SU-DHL-6 (cell line): ENCODE measurements at regions not wholly inside any gene's neighbourhood (a gene's known extent, or its start where the extent isn't known, plus 50 kb on each side); places are given as distances from the start of the nearest gene placed in this dataset.

Experiments
- H2AFZ ChIP-seq: fragments of 200-600 bp; sonication (generic); 2 replicates; pipeline ENCODE4 v1.6.1; 2014; ENCODE audit warnings: low read depth, mild to moderate bottlenecking, moderate library complexity, mixed read lengths, antibody characterized with exemption, low read length; ENCODE audit not compliant: severe bottlenecking
- H3F3A ChIP-seq: fragments of 200-600 bp; shearing (Covaris generic); 2 replicates; pipeline ENCODE4 v1.6.0; 2016; ENCODE audit warnings: antibody characterized with exemption, mild to moderate bottlenecking; ENCODE audit not compliant: insufficient read depth
- H3K27ac ChIP-seq: fragments of 200-600 bp; sonication (generic); 2 replicates; pipeline ENCODE4 v1.5.1; 2016; ENCODE audit warnings: low read depth, mild to moderate bottlenecking, low read length, moderate library complexity, mixed read lengths
- H3K27me3 ChIP-seq: fragments of 200-600 bp; sonication (generic), shearing (Covaris generic); 2 replicates; pipeline ENCODE4 v1.6.0; 2014; ENCODE audit warnings: mild to moderate bottlenecking, low read length
- H3K36me3 ChIP-seq: fragments of 200-600 bp; sonication (generic); 2 replicates; pipeline ENCODE4 v1.6.1; 2014; ENCODE audit warnings: mild to moderate bottlenecking, low read length, mixed read lengths
- H3K4me2 ChIP-seq: fragments of 300-600, 200-600 bp; shearing (Covaris generic), sonication (generic); 2 replicates; pipeline ENCODE4 v1.6.0; 2014; ENCODE audit warnings: low read length, low read depth, mild to moderate bottlenecking; ENCODE audit not compliant: poor library complexity, severe bottlenecking
- H3K4me3 ChIP-seq: fragments of 200-600 bp; sonication (generic); 2 replicates; pipeline ENCODE4 v1.5.1; 2014; ENCODE audit warnings: antibody characterized with exemption, low read length, mild to moderate bottlenecking, mixed read lengths; ENCODE audit not compliant: insufficient read depth, poor library complexity, severe bottlenecking
- H3K79me2 ChIP-seq: fragments of 200-600 bp; sonication (generic); 2 replicates; pipeline ENCODE4 v1.6.1; 2014; ENCODE audit warnings: mild to moderate bottlenecking, low read length, moderate library complexity; ENCODE audit not compliant: insufficient read depth
- H3K9ac ChIP-seq: fragments of 200-600 bp; sonication (generic); 2 replicates; pipeline ENCODE4 v1.7.0; 2014; ENCODE audit warnings: mild to moderate bottlenecking, low read length
- H3K9me2 ChIP-seq: fragments of 200-600 bp; sonication (generic); replicated peaks from 2 replicates; pipeline ENCODE4 v1.6.1; 2014; ENCODE audit warnings: low read length; ENCODE audit not compliant: insufficient read depth
- H3K9me3 ChIP-seq: fragments of 200-600 bp; sonication (generic); 2 replicates; pipeline ENCODE4 v1.6.1; 2014; ENCODE audit warnings: low read length, mixed read lengths; ENCODE audit not compliant: insufficient read depth
- H4K20me1 ChIP-seq: fragments of 200-600 bp; sonication (generic); 2 replicates; pipeline ENCODE4 v1.6.1; 2014; ENCODE audit warnings: low read depth, mild to moderate bottlenecking, antibody characterized with exemption, low read length, moderate library complexity, mixed read lengths
- CTCF ChIP-seq: fragments of 200-600 bp; sonication (generic); IDR thresholded peaks from one replicate; pipeline ENCODE4 v1.5.1; 2017; ENCODE audit warnings: antibody characterized with exemption, mild to moderate bottlenecking, low read length, moderate library complexity; ENCODE audit not compliant: insufficient read depth, poor library complexity, severe bottlenecking
- EZH2phosphoT487 ChIP-seq: fragments of 200-600 bp; sonication (generic), shearing (Covaris generic); conservative IDR thresholded peaks from 2 replicates; pipeline ENCODE4 v1.6.1; 2018; ENCODE audit warnings: mild to moderate bottlenecking, antibody characterized with exemption, low read length, moderate library complexity, mixed read lengths

- Histone ChIP-seq H3K27me3 (no peaks in the 10 kb centered on the region), H3K9ac (no peak overlapping the region), H3K4me2 (no peak overlapping the region), H3F3A (no peaks in the 10 kb centered on the region), H3K79me2 (no peaks in the 10 kb centered on the region), H2AFZ (no peak overlapping the region), H3K4me3 (no peak overlapping the region), H3K27ac (no peak overlapping the region), H3K9me3 (no peaks in the 10 kb centered on the region), H4K20me1 (no peaks in the 10 kb centered on the region), H3K36me3 (no peaks in the 10 kb centered on the region), H3K9me2 (no peaks in the 10 kb centered on the region)
- no peak for TF ChIP-seq EZH2phosphoT487
- no peak for TF ChIP-seq CTCF
Measured at GRCh38 chr2:176639671-176640070, 370.4 kb downstream of the MTX2 start.

GRCh38 chr2:176641436-176641835, 372.2 kb downstream of the MTX2 start:
- H4K20me1 ChIP-seq = no peaks in the 10 kb centered on the region
- H3K4me3 ChIP-seq = no peak overlapping the region
- no peak overlapping the region for H2AFZ ChIP-seq
- H3K27ac ChIP-seq = no peak overlapping the region
- H3K9me3 ChIP-seq = no peaks in the 10 kb centered on the region
- H3K27me3 ChIP-seq = no peaks in the 10 kb centered on the region
- no peak overlapping the region for H3K9ac ChIP-seq
- TF ChIP-seq CTCF = no peak
- TF ChIP-seq EZH2phosphoT487 = no peak
- no peaks in the 10 kb centered on the region for H3F3A ChIP-seq
- H3K79me2 ChIP-seq = no peaks in the 10 kb centered on the region
- H3K4me2 ChIP-seq = no peak overlapping the region
- H3K36me3 ChIP-seq = no peaks in the 10 kb centered on the region
- no peaks in the 10 kb centered on the region for H3K9me2 ChIP-seq

DNA sequence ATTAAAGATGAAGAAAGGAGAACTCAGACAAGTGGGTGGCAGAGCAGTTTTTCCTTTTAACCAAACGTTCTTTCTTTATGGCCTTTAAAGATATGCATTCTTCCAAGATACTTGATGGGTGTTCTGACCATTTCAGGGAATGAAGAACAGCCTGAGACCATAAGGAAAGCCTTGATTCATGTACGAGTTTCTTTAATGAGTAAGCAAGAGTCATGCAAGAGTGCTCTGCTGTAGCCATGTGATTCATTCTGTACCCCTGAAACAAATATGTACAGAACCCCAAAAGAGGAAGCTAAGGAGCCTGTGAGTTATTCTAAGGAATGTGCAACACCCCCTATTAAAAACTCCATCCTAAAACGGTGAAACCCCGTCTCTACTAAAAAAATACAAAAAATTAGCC, 372.8 kb downstream of the MTX2 start:
- no peaks in the 10 kb centered on the region for H3F3A ChIP-seq
- H2AFZ ChIP-seq = no peak overlapping the region
- no peak overlapping the region for H3K27ac ChIP-seq
- H4K20me1 ChIP-seq = no peaks in the 10 kb centered on the region
- no peaks in the 10 kb centered on the region for H3K9me3 ChIP-seq
- H3K4me3 ChIP-seq = no peak overlapping the region
- no peaks in the 10 kb centered on the region for H3K79me2 ChIP-seq
- TF ChIP-seq EZH2phosphoT487 (no peak), CTCF (no peak)
- no peak overlapping the region for H3K9ac ChIP-seq
- no peaks in the 10 kb centered on the region for H3K36me3 ChIP-seq
- H3K27me3 ChIP-seq = no peaks in the 10 kb centered on the region
- no peak overlapping the region for H3K4me2 ChIP-seq
- no peaks in the 10 kb centered on the region for H3K9me2 ChIP-seq

DNA sequence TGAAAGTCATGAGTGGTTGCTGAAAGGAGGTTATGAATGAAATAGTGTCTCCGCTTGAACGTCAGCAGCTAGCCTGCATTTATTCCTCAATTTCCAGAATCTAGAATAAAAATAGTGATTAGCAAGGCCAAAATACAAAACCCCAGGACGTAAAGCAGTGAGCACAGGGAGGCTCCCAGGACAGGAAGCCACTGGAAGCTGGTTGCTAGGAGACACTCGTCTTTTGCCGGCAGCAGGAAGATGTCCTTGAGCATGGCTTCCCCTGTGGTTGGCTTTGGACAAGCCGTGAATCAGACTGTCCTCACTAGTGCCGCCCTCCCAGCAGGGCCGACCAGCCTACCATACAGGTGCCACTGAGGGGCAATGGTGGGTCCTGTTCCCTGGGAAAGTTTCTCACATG, 374.4 kb downstream of the MTX2 start:
- no peak for TF ChIP-seq EZH2phosphoT487
- TF ChIP-seq CTCF = no peak
- Histone ChIP-seq H3K4me2 (no peak overlapping the region), H3K79me2 (no peaks in the 10 kb centered on the region), H3K4me3 (no peak overlapping the region), H3K9ac (no peak overlapping the region), H3K36me3 (no peaks in the 10 kb centered on the region), H3K27me3 (no peaks in the 10 kb centered on the region), H3K27ac (no peak overlapping the region), H3K9me2 (no peaks in the 10 kb centered on the region), H2AFZ (no peak overlapping the region), H3K9me3 (no peaks in the 10 kb centered on the region), H3F3A (no peaks in the 10 kb centered on the region), H4K20me1 (no peaks in the 10 kb centered on the region)
